NCI-H82 (cell line): ENCODE measurements at regions not wholly inside any gene's neighbourhood (a gene's known extent, or its start where the extent isn't known, plus 50 kb on each side); places are given as distances from the start of the nearest gene placed in this dataset.
"Not testable (repeated sequence)": the region's sequence is repeated elsewhere in the genome, so short reads cannot be mapped to it uniquely, and the experiment has no call there.

Experiments used
- DNase-seq: peaks from one replicate; lab custom pipeline; 2025; lab: John Stamatoyannopoulos, UW

- DNase-seq: no peak
Observed at GRCh38 chr5:30596495-30597064, 596.9 kb upstream of the CDH6 start.

- DNase-seq: no peak
Observed at GRCh38 chr5:30594331-30594730, 599.2 kb upstream of the CDH6 start.

GRCh38 chr5:30592833-30593232 is 600.7 kb upstream of the CDH6 start:
- no peak for DNase-seq

- DNase-seq: no peak
Observed at GRCh38 chr5:30581198-30581935, 612.1 kb upstream of the CDH6 start.

- DNase-seq: no peak
Observed at GRCh38 chr5:30574761-30575160, 618.7 kb upstream of the CDH6 start.

- peak; percentile 33 for DNase-seq
Observed at GRCh38 chr5:30572279-30572678, 621.2 kb upstream of the CDH6 start.

GRCh38 chr5:30561771-30562170 is 631.7 kb upstream of the CDH6 start:
- DNase-seq: no peak

- DNase-seq: no peak
Observed at GRCh38 chr5:30551618-30552017, 641.9 kb upstream of the CDH6 start.

- no peak for DNase-seq
Observed at GRCh38 chr5:30548580-30549305, 644.7 kb upstream of the CDH6 start.

GRCh38 chr5:30540150-30540549 is 653.3 kb upstream of the CDH6 start:
- no peak for DNase-seq

GRCh38 chr5:30539004-30539634 is 654.4 kb upstream of the CDH6 start:
- no peak for DNase-seq

GRCh38 chr5:30525353-30525752 is 668.1 kb upstream of the CDH6 start:
- DNase-seq: no peak

GRCh38 chr5:30524428-30524827 is 669.1 kb upstream of the CDH6 start:
- DNase-seq: no peak

- DNase-seq: no peak
Observed at GRCh38 chr5:30523061-30523460, 670.4 kb upstream of the CDH6 start.

GRCh38 chr5:30505014-30505886 is 688.2 kb upstream of the CDH6 start:
- no peak for DNase-seq

- no peak for DNase-seq
Observed at GRCh38 chr5:30502277-30502676, 691.2 kb upstream of the CDH6 start.

GRCh38 chr5:30501065-30501464 is 692.4 kb upstream of the CDH6 start:
- DNase-seq: no peak

- no peak for DNase-seq
Observed at GRCh38 chr5:30500513-30500912, 693.0 kb upstream of the CDH6 start.

GRCh38 chr5:30499402-30499801 is 694.1 kb upstream of the CDH6 start:
- no peak for DNase-seq

- DNase-seq: no peak
Observed at GRCh38 chr5:30498972-30499371, 694.5 kb upstream of the CDH6 start.

GRCh38 chr5:30498509-30498908 is 695.0 kb upstream of the CDH6 start:
- not testable (repeated sequence) for DNase-seq

- DNase-seq: not testable (repeated sequence)
Observed at GRCh38 chr5:30494113-30494512, 699.4 kb upstream of the CDH6 start.
